ENCODE measurements at regions not wholly inside any gene's neighbourhood (a gene's known extent, or its start where the extent isn't known, plus 50 kb on each side); places are given as distances from the start of the nearest gene placed in this dataset.

DNA sequence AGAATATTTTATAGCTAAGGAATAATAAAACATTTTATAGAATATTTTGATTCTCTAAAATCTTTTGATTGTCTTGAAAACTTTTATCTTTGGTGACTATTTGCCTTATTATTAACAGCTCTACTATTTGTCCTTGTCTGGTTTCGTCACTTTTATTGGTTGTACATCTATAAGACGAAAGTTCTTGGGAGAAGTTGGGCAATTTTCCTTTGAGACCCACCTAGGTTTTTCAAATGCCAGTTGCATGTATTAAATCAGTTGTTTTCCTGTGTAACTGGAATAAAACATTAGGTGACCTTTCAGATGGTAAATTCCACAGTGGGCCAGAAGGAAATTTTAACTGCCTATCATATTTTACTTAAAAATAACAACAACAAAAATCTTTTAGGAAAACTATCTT is 1245.7 kb downstream of the SI start:
- H3K36me3 ChIP-seq (ENCODE audit: control insufficient read depth in 2 of 2, insufficient read depth in 1 of 2, low read length in 2 of 2), result no peaks in the 10 kb centered on the region
- no peak for TF ChIP-seq ZNF140 (tag by site-specific recombination; IDR thresholded peaks at IDR 0.05)
- TF ChIP-seq MEIS1 (CRISPR knock-in tag; IDR thresholded peaks at IDR 0.05; ENCODE audit: borderline replicate concordance), result no peak
- TF ChIP-seq ZNF76 (tag by site-specific recombination; IDR thresholded peaks at IDR 0.05; ENCODE audit: borderline replicate concordance, low read depth), result no peak
- TF ChIP-seq ZNF530 (tag by site-specific recombination; IDR thresholded peaks at IDR 0.05; ENCODE audit: low read depth), result no peak
- TF ChIP-seq ZNF48 (tag by site-specific recombination; IDR thresholded peaks at IDR 0.05), result no peak
- TF ChIP-seq, protein P1, sequence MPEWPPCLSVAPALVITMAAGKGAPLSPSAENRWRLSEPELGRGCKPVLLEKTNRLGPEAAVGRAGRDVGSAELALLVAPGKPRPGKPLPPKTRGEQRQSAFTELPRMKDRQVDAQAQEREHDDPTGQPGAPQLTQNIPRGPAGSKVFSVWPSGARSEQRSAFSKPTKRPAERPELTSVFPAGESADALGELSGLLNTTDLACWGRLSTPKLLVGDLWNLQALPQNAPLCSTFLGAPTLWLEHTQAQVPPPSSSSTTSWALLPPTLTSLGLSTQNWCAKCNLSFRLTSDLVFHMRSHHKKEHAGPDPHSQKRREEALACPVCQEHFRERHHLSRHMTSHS (tag by site-specific recombination; IDR thresholded peaks at IDR 0.05), result no peak
- no peak for TF ChIP-seq ZNF529 (tag by site-specific recombination; IDR thresholded peaks at IDR 0.05; ENCODE audit: insufficient replicate concordance)
- no peak for TF ChIP-seq ZNF2 (tag by site-specific recombination; IDR thresholded peaks at IDR 0.05)
- no peak for TF ChIP-seq GLI4 (tag by site-specific recombination; IDR thresholded peaks at IDR 0.05)
- no peak for TF ChIP-seq ZNF473 (tag by site-specific recombination; IDR thresholded peaks at IDR 0.05)
- no peak for TF ChIP-seq MYNN (tag by site-specific recombination; IDR thresholded peaks at IDR 0.05; ENCODE audit: borderline replicate concordance)
- TF ChIP-seq ZNF664 (tag by site-specific recombination; IDR thresholded peaks at IDR 0.05), result no peak
- TF ChIP-seq, protein P2, sequence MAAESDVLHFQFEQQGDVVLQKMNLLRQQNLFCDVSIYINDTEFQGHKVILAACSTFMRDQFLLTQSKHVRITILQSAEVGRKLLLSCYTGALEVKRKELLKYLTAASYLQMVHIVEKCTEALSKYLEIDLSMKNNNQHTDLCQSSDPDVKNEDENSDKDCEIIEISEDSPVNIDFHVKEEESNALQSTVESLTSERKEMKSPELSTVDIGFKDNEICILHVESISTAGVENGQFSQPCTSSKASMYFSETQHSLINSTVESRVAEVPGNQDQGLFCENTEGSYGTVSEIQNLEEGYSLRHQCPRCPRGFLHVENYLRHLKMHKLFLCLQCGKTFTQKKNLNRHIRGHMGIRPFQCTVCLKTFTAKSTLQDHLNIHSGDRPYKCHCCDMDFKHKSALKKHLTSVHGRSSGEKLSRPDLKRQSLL (tag by site-specific recombination; IDR thresholded peaks at IDR 0.05), result no peak
- no peak for TF ChIP-seq SP7 (tag by site-specific recombination; IDR thresholded peaks at IDR 0.05)
- TF ChIP-seq ZNF837 (tag by site-specific recombination; IDR thresholded peaks at IDR 0.05), result no peak
- TF ChIP-seq, protein P3, sequence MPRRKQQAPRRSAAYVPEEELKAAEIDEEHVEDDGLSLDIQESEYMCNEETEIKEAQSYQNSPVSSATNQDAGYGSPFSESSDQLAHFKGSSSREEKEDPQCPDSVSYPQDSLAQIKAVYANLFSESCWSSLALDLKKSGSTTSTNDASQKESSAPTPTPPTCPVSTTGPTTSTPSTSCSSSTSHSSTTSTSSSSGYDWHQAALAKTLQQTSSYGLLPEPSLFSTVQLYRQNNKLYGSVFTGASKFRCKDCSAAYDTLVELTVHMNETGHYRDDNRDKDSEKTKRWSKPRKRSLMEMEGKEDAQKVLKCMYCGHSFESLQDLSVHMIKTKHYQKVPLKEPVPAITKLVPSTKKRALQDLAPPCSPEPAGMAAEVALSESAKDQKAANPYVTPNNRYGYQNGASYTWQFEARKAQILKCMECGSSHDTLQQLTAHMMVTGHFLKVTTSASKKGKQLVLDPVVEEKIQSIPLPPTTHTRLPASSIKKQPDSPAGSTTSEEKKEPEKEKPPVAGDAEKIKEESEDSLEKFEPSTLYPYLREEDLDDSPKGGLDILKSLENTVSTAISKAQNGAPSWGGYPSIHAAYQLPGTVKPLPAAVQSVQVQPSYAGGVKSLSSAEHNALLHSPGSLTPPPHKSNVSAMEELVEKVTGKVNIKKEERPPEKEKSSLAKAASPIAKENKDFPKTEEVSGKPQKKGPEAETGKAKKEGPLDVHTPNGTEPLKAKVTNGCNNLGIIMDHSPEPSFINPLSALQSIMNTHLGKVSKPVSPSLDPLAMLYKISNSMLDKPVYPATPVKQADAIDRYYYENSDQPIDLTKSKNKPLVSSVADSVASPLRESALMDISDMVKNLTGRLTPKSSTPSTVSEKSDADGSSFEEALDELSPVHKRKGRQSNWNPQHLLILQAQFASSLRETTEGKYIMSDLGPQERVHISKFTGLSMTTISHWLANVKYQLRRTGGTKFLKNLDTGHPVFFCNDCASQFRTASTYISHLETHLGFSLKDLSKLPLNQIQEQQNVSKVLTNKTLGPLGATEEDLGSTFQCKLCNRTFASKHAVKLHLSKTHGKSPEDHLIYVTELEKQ (tag by site-specific recombination; IDR thresholded peaks at IDR 0.05; ENCODE audit: borderline replicate concordance), result no peak
- no peak for TF ChIP-seq ZNF146 (tag by site-specific recombination; IDR thresholded peaks at IDR 0.05)
- TF ChIP-seq IKZF3 (tag by site-specific recombination; IDR thresholded peaks at IDR 0.05), result no peak
- no peak for TF ChIP-seq ZNF544 (tag by site-specific recombination; IDR thresholded peaks at IDR 0.05)
- no peak for TF ChIP-seq ZNF184 (tag by site-specific recombination; IDR thresholded peaks at IDR 0.05)
- CTCF ChIA-PET, result no interaction called here
- H3K27ac ChIP-seq (ENCODE audit: extremely low read depth, low read depth, low read length), result no peak overlapping the region
- H3K4me1 ChIP-seq (ENCODE audit: control insufficient read depth, insufficient read depth, low read length), result no peaks in the 10 kb centered on the region
- H3K4me3 ChIP-seq (ENCODE audit: low read depth, low read length), result no peak overlapping the region
- H3K9me3 ChIP-seq (ENCODE audit: control insufficient read depth, insufficient read depth, low read depth, low read length), result no peaks in the 10 kb centered on the region
- POLR2A ChIA-PET, result no interaction called here

DNA sequence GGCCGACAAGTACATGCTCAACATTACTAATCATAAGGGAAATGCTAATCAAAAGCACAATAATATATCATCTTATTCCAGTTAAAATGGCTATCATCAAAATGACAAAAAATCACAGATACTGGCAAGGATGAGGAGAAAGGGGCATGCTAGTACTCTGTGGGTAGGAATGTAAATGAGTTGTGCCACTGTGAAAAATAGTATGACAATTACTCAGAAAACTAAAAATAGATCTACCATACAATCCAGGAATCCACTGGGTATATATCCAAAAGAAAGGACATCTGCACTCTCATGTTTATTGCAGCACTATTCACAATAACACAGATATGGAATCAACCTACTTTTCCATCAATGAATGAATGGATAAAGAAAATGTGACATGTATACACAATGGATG is 1256.5 kb downstream of the SI start:
- no peak overlapping the region for H3K27ac ChIP-seq (ENCODE audit: extremely low read depth, low read depth, low read length)
- ChIA-PET POLR2A (no interaction called here), CTCF (no interaction called here)
- H3K9me3 ChIP-seq (ENCODE audit: control insufficient read depth, insufficient read depth, low read depth, low read length), result no peaks in the 10 kb centered on the region
- H3K36me3 ChIP-seq (ENCODE audit: control insufficient read depth in 2 of 2, insufficient read depth in 1 of 2, low read length in 2 of 2), result no peaks in the 10 kb centered on the region
- TF ChIP-seq GLI4 (tag by site-specific recombination; IDR thresholded peaks at IDR 0.05), result no peak
- TF ChIP-seq, protein P4, sequence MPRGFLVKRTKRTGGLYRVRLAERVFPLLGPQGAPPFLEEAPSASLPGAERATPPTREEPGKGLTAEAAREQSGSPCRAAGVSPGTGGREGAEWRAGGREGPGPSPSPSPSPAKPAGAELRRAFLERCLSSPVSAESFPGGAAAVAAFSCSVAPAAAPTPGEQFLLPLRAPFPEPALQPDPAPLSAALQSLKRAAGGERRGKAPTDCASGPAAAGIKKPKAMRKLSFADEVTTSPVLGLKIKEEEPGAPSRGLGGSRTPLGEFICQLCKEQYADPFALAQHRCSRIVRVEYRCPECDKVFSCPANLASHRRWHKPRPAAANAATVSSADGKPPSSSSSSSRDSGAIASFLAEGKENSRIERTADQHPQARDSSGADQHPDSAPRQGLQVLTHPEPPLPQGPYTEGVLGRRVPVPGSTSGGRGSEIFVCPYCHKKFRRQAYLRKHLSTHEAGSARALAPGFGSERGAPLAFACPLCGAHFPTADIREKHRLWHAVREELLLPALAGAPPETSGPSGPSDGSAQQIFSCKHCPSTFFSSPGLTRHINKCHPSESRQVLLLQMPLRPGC (tag by site-specific recombination; IDR thresholded peaks at IDR 0.05), result no peak
- no peak for TF ChIP-seq ZNF354C (tag by site-specific recombination; IDR thresholded peaks at IDR 0.05; ENCODE audit: borderline replicate concordance, low read depth)
- TF ChIP-seq, protein P5, sequence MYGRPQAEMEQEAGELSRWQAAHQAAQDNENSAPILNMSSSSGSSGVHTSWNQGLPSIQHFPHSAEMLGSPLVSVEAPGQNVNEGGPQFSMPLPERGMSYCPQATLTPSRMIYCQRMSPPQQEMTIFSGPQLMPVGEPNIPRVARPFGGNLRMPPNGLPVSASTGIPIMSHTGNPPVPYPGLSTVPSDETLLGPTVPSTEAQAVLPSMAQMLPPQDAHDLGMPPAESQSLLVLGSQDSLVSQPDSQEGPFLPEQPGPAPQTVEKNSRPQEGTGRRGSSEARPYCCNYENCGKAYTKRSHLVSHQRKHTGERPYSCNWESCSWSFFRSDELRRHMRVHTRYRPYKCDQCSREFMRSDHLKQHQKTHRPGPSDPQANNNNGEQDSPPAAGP (tag by site-specific recombination; IDR thresholded peaks at IDR 0.05), result no peak
- no peak for TF ChIP-seq KLF16 (tag by site-specific recombination; IDR thresholded peaks at IDR 0.05)
- TF ChIP-seq, protein P6, sequence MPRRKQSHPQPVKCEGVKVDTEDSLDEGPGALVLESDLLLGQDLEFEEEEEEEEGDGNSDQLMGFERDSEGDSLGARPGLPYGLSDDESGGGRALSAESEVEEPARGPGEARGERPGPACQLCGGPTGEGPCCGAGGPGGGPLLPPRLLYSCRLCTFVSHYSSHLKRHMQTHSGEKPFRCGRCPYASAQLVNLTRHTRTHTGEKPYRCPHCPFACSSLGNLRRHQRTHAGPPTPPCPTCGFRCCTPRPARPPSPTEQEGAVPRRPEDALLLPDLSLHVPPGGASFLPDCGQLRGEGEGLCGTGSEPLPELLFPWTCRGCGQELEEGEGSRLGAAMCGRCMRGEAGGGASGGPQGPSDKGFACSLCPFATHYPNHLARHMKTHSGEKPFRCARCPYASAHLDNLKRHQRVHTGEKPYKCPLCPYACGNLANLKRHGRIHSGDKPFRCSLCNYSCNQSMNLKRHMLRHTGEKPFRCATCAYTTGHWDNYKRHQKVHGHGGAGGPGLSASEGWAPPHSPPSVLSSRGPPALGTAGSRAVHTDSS (tag by site-specific recombination; IDR thresholded peaks at IDR 0.05), result no peak
- no peak for TF ChIP-seq ZNF423 (tag by site-specific recombination; IDR thresholded peaks at IDR 0.05)
- no peak for TF ChIP-seq ZNF341 (tag by site-specific recombination; IDR thresholded peaks at IDR 0.05; ENCODE audit: low read depth)
- no peak for TF ChIP-seq ZNF629 (tag by site-specific recombination; IDR thresholded peaks at IDR 0.05)
- H3K4me1 ChIP-seq (ENCODE audit: control insufficient read depth, insufficient read depth, low read length), result no peaks in the 10 kb centered on the region
- H3K4me3 ChIP-seq (ENCODE audit: low read depth, low read length), result no peak overlapping the region

Data from HEK293 (cell line).